ENCODE measurements at regions not wholly inside any gene's neighbourhood (a gene's known extent, or its start where the extent isn't known, plus 50 kb on each side); places are given as distances from the start of the nearest gene placed in this dataset.

- TF ChIP-seq, protein P1, sequence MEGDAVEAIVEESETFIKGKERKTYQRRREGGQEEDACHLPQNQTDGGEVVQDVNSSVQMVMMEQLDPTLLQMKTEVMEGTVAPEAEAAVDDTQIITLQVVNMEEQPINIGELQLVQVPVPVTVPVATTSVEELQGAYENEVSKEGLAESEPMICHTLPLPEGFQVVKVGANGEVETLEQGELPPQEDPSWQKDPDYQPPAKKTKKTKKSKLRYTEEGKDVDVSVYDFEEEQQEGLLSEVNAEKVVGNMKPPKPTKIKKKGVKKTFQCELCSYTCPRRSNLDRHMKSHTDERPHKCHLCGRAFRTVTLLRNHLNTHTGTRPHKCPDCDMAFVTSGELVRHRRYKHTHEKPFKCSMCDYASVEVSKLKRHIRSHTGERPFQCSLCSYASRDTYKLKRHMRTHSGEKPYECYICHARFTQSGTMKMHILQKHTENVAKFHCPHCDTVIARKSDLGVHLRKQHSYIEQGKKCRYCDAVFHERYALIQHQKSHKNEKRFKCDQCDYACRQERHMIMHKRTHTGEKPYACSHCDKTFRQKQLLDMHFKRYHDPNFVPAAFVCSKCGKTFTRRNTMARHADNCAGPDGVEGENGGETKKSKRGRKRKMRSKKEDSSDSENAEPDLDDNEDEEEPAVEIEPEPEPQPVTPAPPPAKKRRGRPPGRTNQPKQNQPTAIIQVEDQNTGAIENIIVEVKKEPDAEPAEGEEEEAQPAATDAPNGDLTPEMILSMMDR (IDR thresholded peaks at IDR 0.05), result no peak
- TF ChIP-seq POLR2A (IDR thresholded peaks at IDR 0.05) (no peak), POLR2AphosphoS5 (IDR thresholded peaks at IDR 0.05) (no peak)
These were observed 1285.9 kb upstream of the CELF4 start for GRCh38 chr18:38851526-38851925.
